Epithelial cell of esophagus (primary cell): ENCODE measurements at regions not wholly inside any gene's neighbourhood (a gene's known extent, or its start where the extent isn't known, plus 50 kb on each side); places are given as distances from the start of the nearest gene placed in this dataset.

Source experiments
- DNase-seq: peaks from one replicate; pipeline ENCODE4 v3.0.0; 2010; ENCODE audit warnings: low read depth
- H3K4me3 ChIP-seq: 2 replicates; pipeline ENCODE4 v1.5.1; 2011; ENCODE audit warnings: mild to moderate bottlenecking, low read length, control low read depth
- CTCF ChIP-seq: IDR thresholded peaks from 2 replicates; pipeline ENCODE4 v1.5.1; 2011; ENCODE audit warnings: low read depth, mild to moderate bottlenecking, low read length, control low read depth, inconsistent platforms; ENCODE audit not compliant: insufficient read depth; ENCODE audit errors: missing control alignments

- DNase-seq: no peak
- TF ChIP-seq CTCF: no peak
Observed at GRCh38 chr18:60506190-60506589, 133.6 kb upstream of the MC4R start.

GRCh38 chr18:60506682-60507081 lies 134.1 kb upstream of the MC4R start:
- H3K4me3 ChIP-seq: no peak overlapping the region
- DNase-seq: no peak
- TF ChIP-seq CTCF: no peak

More at GRCh38 chr18:60506190-60506589, 133.6 kb upstream of the MC4R start:
- no peak overlapping the region for H3K4me3 ChIP-seq

- no peak for TF ChIP-seq CTCF
- DNase-seq: no peak
- no peak overlapping the region for H3K4me3 ChIP-seq
Observed at GRCh38 chr18:60508108-60508507, 135.5 kb upstream of the MC4R start.

- no peak for TF ChIP-seq CTCF
- H3K4me3 ChIP-seq: no peak overlapping the region
- peak; percentile 39 for DNase-seq
Observed at GRCh38 chr18:60534538-60534937, 162.0 kb upstream of the MC4R start.

- no peak overlapping the region for H3K4me3 ChIP-seq
- TF ChIP-seq CTCF: no peak
- DNase-seq: no peak
Observed at GRCh38 chr18:60537074-60537473, 164.5 kb upstream of the MC4R start.

- TF ChIP-seq CTCF: no peak
- DNase-seq: peak; percentile 65
- no peak overlapping the region for H3K4me3 ChIP-seq
Observed at GRCh38 chr18:60538891-60539290, 166.3 kb upstream of the MC4R start.

GRCh38 chr18:60541661-60542060 lies 169.1 kb upstream of the MC4R start:
- no peak overlapping the region for H3K4me3 ChIP-seq
- no peak for DNase-seq
- TF ChIP-seq CTCF: no peak
